Stimulated activated CD4-positive, alpha-beta T cell treated with anti-CD3 and anti-CD28 coated beads, Interleukin-2, amount 100 ng/mL, for 4 hours (primary cell): ENCODE measurements at regions not wholly inside any gene's neighbourhood (a gene's known extent, or its start where the extent isn't known, plus 50 kb on each side); places are given as distances from the start of the nearest gene placed in this dataset.
A peak's percentile ranks its signal among the peaks of the same experiment; 100 is the strongest.

Experiments
- DNase-seq: peaks from one replicate; pipeline ENCODE4 v3.0.0-alpha.2; 2020; ENCODE audit warnings: low read depth

GRCh38 chr9:124179196-124180071 lies 78.3 kb upstream of the NEK6 start:
- no peak for DNase-seq

- no peak for DNase-seq
Observed at GRCh38 chr9:124180557-124180956, 77.2 kb upstream of the NEK6 start.

- no peak for DNase-seq
Observed at GRCh38 chr9:124182741-124183140, 75.0 kb upstream of the NEK6 start.

GRCh38 chr9:124183772-124184171 lies 74.0 kb upstream of the NEK6 start:
- DNase-seq: no peak

GRCh38 chr9:124185413-124185812 lies 72.3 kb upstream of the NEK6 start:
- no peak for DNase-seq

- DNase-seq: no peak
Observed at GRCh38 chr9:124187311-124187710, 70.4 kb upstream of the NEK6 start.

- DNase-seq: no peak
Observed at GRCh38 chr9:124188331-124189110, 69.2 kb upstream of the NEK6 start.

GRCh38 chr9:124190761-124191160 lies 67.0 kb upstream of the NEK6 start:
- DNase-seq: no peak

GRCh38 chr9:124191691-124192395 lies 65.9 kb upstream of the NEK6 start:
- DNase-seq: no peak

- DNase-seq: no peak
Observed at GRCh38 chr9:124196814-124197176, 61.0 kb upstream of the NEK6 start.

- DNase-seq: no peak
Observed at GRCh38 chr9:124197177-124198095, 60.3 kb upstream of the NEK6 start.

- no peak for DNase-seq
Observed at GRCh38 chr9:124198331-124198730, 59.4 kb upstream of the NEK6 start.

GRCh38 chr9:124198948-124199347 lies 58.8 kb upstream of the NEK6 start:
- DNase-seq: no peak

- DNase-seq: no peak
Observed at GRCh38 chr9:124199474-124199873, 58.3 kb upstream of the NEK6 start.

GRCh38 chr9:124202447-124202971 lies 55.2 kb upstream of the NEK6 start:
- DNase-seq: peak; percentile 81

GRCh38 chr9:124205686-124206352 lies 51.9 kb upstream of the NEK6 start:
- DNase-seq: no peak

GRCh38 chr9:124206391-124206790 lies 51.4 kb upstream of the NEK6 start:
- DNase-seq: no peak
